Astrocyte of the spinal cord (primary cell): ENCODE measurements at regions not wholly inside any gene's neighbourhood (a gene's known extent, or its start where the extent isn't known, plus 50 kb on each side); places are given as distances from the start of the nearest gene placed in this dataset.

Source experiments
- DNase-seq: peaks from one replicate; pipeline ENCODE4 v3.0.0; 2011; ENCODE audit warnings: low read depth, low spot score
- H3K4me3 ChIP-seq: 2 replicates; pipeline ENCODE4 v1.5.1; 2011; ENCODE audit warnings: low read depth, mild to moderate bottlenecking, low read length, moderate library complexity
- in situ Hi-C: cut with HindIII; loops from 2 replicates; pipeline ENCODE4 v1.10.0; 2017; ENCODE audit warnings: low sequenced_read_pairs
- TF ChIP-seq, protein P1 (sequence below): IDR thresholded peaks from 2 replicates; pipeline ENCODE4 v1.5.1; 2012; ENCODE audit warnings: low read depth, mild to moderate bottlenecking, low read length, inconsistent platforms

DNA sequence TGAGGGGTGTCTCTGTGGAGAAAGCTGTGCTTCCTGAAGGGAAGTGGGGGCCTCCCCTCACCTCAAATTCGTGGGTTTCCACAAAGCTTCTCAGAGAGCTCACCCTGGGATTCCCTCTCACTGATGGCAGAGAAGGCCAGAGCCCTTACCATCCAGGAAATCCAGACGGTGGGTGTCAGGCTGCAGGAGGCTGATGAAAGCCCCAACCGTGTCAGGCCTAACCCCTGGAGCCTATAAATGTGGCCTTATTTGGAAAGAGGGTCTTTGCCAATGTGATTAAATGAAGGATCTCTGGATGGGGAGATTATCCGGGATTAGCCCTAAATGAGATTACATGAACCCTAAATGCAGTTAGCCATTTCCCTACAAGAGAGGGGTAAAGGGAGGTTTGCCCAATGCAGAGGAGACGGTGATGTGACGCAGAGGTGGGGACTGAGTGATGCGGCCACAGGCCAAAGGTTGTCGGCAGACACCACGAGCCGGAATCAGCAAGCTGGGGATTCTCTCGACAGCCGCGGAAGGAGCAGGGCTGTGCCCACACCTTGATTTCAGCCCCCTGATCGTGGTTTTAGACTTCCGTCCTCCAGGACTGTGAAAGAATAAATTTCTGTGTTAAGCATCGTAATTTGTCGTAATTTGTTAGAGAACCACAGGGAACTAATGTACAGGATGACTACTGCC lies 82.6 kb downstream of the TOMM20 start:
- TF ChIP-seq, protein P1, sequence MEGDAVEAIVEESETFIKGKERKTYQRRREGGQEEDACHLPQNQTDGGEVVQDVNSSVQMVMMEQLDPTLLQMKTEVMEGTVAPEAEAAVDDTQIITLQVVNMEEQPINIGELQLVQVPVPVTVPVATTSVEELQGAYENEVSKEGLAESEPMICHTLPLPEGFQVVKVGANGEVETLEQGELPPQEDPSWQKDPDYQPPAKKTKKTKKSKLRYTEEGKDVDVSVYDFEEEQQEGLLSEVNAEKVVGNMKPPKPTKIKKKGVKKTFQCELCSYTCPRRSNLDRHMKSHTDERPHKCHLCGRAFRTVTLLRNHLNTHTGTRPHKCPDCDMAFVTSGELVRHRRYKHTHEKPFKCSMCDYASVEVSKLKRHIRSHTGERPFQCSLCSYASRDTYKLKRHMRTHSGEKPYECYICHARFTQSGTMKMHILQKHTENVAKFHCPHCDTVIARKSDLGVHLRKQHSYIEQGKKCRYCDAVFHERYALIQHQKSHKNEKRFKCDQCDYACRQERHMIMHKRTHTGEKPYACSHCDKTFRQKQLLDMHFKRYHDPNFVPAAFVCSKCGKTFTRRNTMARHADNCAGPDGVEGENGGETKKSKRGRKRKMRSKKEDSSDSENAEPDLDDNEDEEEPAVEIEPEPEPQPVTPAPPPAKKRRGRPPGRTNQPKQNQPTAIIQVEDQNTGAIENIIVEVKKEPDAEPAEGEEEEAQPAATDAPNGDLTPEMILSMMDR, result no peak
- in situ Hi-C loops, result no loop called here
- H3K4me3 ChIP-seq, result no peak overlapping the region
- DNase-seq, result no peak

DNA sequence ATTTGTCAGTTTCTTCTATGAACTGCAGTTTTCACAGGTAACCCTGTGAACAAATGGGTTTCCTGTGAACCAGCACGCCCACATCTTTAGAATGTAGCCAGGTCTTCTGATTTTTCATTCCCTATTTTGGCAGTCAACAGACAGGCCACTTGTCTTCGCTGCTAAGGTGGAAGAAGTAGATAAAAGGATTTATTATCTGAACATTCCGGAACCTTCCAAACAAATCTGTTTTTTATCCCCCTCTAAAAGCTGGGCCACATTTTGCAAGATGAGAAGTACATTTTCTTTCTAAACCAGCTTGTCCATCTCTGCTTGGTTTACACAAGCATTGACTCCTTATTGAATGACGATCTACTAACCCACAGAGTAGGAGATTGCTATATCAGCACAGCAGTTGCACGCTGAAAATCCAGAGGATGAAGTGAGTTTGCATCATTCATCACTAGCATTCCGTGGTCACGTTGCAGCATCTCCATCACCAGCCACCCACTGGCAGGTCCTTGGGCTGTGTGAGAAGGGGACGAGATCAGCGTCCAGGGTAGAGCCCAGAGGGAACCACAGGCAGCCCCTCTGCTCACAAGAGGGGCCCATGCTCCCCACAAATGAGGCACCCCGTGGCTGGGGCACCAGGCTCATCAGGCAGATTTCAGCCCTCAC lies 83.5 kb downstream of the TOMM20 start:
- in situ Hi-C loops, result no loop called here
- TF ChIP-seq, protein P1, result no peak
- no peak for DNase-seq
- H3K4me3 ChIP-seq, result no peak overlapping the region

DNA sequence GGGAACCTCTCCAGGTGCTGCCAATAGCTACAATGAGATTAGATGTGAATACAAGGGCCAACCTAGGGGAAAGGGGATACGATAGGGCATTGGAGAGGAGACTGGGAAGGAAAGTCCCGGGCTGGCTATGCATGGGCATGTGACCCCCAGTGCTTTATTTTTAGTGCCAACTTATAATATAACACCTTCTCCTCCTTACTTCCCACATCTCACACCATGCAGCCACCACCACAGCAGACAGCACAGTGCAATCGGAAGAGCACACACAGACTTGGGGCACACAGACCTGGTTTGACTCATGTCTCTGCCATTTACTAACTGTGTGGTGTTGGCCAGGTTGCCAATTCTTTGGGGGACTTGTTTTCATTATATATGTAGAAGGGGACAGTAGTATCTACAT lies 85.4 kb downstream of the TOMM20 start:
- no peak for DNase-seq
- TF ChIP-seq, protein P1, result no peak
- H3K4me3 ChIP-seq, result no peak overlapping the region
- in situ Hi-C loops, result no loop called here

DNA sequence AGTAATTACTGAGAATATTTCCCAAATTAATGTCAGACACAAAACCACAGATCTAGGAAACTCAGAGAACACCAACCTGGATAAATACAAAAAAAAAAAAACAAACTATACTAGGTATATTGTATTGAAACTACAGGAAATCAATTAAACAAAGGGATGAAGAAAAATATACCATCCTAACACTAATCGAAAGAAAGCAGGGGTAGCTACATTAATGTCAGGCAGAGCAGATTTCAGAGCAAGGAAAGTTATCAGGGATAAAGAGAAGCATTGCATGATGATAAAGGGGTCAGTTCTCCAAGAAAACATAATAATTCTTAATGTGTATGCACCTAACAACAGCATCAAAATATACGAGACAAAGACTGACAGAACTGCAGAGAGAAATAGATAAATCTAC lies 89.9 kb downstream of the TOMM20 start:
- no peak for DNase-seq
- in situ Hi-C loops, result no loop called here
- TF ChIP-seq, protein P1, result no peak
- H3K4me3 ChIP-seq, result no peak overlapping the region

DNA sequence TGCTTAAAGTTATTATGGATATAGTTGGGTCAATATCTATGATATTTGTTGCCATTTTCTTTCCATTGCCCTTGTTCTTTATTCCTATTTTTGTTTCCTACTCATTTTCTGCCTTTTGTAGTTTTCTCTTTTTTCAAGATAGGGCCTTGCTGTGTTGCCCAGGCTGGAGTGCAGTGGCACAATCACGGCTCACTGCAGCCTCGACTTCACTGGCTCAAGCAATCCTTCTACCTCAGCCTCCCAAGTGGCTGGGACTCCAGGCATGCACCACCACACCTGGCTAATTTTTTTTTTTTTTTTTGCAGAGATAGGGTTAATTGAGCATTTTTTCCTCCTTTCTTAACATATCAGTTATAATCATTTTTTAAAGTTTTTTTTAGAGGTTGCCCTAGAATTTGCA lies 92.7 kb downstream of the TOMM20 start:
- in situ Hi-C loops, result no loop called here
- H3K4me3 ChIP-seq, result no peak overlapping the region
- DNase-seq, result no peak
- TF ChIP-seq, protein P1, result no peak

DNA sequence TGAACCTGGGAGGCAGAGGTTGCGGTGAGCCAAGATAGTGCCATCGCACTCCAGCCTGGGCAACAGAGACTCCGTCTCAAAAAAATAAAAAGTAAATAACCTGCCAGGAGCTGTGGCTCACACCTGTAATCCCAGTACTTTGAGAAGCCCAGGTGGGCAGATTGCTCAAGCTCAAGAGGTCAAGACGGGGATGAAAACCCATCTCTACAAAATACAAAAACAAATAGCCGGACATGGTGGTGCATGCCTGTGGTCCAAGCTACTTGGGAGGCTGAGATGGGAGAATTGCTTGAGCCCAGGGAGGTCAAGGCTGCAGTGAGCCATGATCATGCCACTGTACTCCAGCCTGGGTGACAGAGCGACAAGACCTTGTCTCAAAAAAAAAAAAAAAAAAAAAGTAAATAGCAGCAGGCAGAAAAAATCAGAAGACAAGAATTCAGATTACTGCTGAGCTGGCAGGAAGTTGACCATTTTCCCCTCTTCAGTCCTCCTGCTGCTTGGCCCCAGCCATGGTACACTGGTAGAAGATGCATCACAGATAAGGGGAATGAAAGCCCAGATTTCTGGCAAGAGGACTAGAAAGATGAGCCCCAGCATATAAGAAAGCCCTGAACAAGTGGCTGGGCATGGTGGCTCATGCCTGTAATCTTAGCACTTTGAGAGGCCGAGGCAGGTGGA lies 97.6 kb downstream of the TOMM20 start:
- in situ Hi-C loops, result no loop called here
- TF ChIP-seq, protein P1, result no peak
- DNase-seq, result no peak
- H3K4me3 ChIP-seq, result no peak overlapping the region
